NT2/D1 (cell line): ENCODE measurements at regions not wholly inside any gene's neighbourhood (a gene's known extent, or its start where the extent isn't known, plus 50 kb on each side); places are given as distances from the start of the nearest gene placed in this dataset.

Source experiments
- YY1 ChIP-seq: IDR thresholded peaks from 2 replicates; pipeline ENCODE4 v1.6.1; 2011; ENCODE audit not compliant: insufficient read length, insufficient read depth
- ZNF274 ChIP-seq: IDR thresholded peaks from 2 replicates; pipeline ENCODE4 v1.6.1; 2011; ENCODE audit warnings: mild to moderate bottlenecking, low read depth, low read length

DNA sequence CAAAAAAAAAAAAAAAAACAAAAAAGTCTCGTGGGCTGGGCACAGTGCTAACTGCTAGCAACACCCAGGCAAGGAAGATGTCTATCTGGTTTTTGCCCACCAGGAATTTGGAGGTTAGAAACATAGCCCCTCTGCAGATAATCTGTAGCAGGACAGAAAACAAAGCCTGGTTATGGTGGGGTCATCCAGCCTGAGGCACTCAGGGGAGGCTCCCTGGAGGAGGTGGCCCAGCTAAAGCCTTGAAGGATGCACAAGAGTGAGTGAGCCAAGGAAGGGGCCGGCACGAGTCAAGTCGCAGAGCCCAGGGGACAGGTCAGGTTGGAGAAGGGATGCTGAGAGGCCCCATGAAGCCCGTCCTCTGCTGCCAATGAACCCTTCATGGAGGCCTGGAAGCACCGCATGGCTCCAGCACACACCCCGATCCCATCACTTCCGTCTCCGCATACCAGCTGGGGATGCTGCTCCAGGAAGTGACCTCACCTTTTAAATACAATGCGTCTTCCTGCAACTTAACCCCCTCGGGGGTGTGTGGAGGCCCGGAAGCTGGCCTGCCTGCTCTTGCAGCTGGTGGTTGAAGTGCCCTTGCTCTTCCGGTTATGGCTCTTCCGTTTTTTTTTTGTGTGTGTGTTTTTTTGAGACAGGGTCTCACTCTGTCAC lies 86.5 kb downstream of the ENGASE start:
- TF ChIP-seq YY1 (no peak), ZNF274 (no peak)
